SK-N-SH (cell line): ENCODE measurements at regions not wholly inside any gene's neighbourhood (a gene's known extent, or its start where the extent isn't known, plus 50 kb on each side); places are given as distances from the start of the nearest gene placed in this dataset.
"Not testable (repeated sequence)": the region's sequence is repeated elsewhere in the genome, so short reads cannot be mapped to it uniquely, and the experiment has no call there.

Experiments used
- CTCF ChIA-PET: fragments of 300-600, 350-600 bp; formaldehyde crosslinking; extraction: SDS; loops from one replicate; lab custom pipeline; 2021; lab: Yijun Ruan, JAX
- POLR2A ChIA-PET: fragments of 350-600 bp; sonication (Branson Sonifier 250); formaldehyde crosslinking; extraction: SDS; loops from one replicate; lab custom pipeline; 2020; ENCODE audit warnings: antibody characterized with exemption, inconsistent platforms; lab: Yijun Ruan, JAX
- DNase-seq: peaks from one replicate; pipeline ENCODE4 v3.0.0; 2012
- H2AFZ ChIP-seq: fragments of 200-600 bp; sonication (generic); 2 replicates; pipeline ENCODE4 v1.8.1; 2016; ENCODE audit warnings: antibody characterized with exemption, mild to moderate bottlenecking, low read depth
- H3F3A ChIP-seq: fragments of 200-600 bp; sonication (generic); replicated peaks from 2 replicates; pipeline ENCODE3; 2016; ENCODE audit warnings: antibody characterized with exemption, mild to moderate bottlenecking; ENCODE audit not compliant: insufficient read depth
- H3K27ac ChIP-seq, 2 experiments: fragments of 200-500 bp in 1 of 2; fragments of 200-600 bp in 1 of 2; sonication (Bioruptor generic) in 1 of 2; sonication (generic), shearing (Covaris generic) in 1 of 2; 2 replicates each; pipeline versions ENCODE4 v1.5.1 to v1.6.1; 2014 to 2016; ENCODE audit warnings: low read depth in 2 of 2, inconsistent platforms in 1 of 2, low read length in 1 of 2, mild to moderate bottlenecking in 1 of 2, mixed read lengths in 1 of 2
- H3K27me3 ChIP-seq: fragments of 200-600 bp; sonication (generic), shearing (Covaris generic); 2 replicates; pipeline ENCODE4 v1.6.1; 2016; ENCODE audit warnings: mixed run types; ENCODE audit not compliant: insufficient read depth
- H3K36me3 ChIP-seq, 2 experiments: fragments of 200-500 bp in 1 of 2; fragments of 200-600 bp in 1 of 2; sonication (Bioruptor generic) in 1 of 2; sonication (generic) in 1 of 2; replicated peaks in 1 of 2; 2 replicates each; pipeline versions ENCODE3 to v1.5.1; 2014 to 2016; ENCODE audit warnings: low read length in 1 of 2, mild to moderate bottlenecking in 1 of 2; ENCODE audit not compliant: insufficient read depth in 2 of 2, control insufficient read depth in 1 of 2
- H3K4me1 ChIP-seq, 2 experiments: fragments of 200-500 bp in 1 of 2; fragments of 200-600 bp in 1 of 2; sonication (Bioruptor generic) in 1 of 2; sonication (generic), shearing (Covaris generic) in 1 of 2; 2 replicates each; pipeline versions ENCODE4 v1.5.1 to v1.6.1; 2014 to 2016; ENCODE audit warnings: low read depth in 1 of 2, low read length in 1 of 2, mixed run types in 1 of 2; ENCODE audit not compliant: insufficient read depth in 2 of 2, control insufficient read depth in 1 of 2
- H3K4me2 ChIP-seq: fragments of 200-600 bp; sonication (generic), shearing (Covaris generic); 2 replicates; pipeline ENCODE4 v1.6.1; 2017; ENCODE audit warnings: mixed run types
- H3K4me3 ChIP-seq, 2 experiments: fragments of 200-500 bp in 1 of 2; fragments of 200-600 bp in 1 of 2; sonication (Bioruptor generic) in 1 of 2; sonication (generic), shearing (Covaris generic) in 1 of 2; 2 replicates each; pipeline versions ENCODE4 v1.5.1 to v1.8.1; 2014 to 2016; ENCODE audit warnings: low read depth in 2 of 2, inconsistent platforms in 1 of 2, low read length in 1 of 2, mild to moderate bottlenecking in 1 of 2, mixed read lengths in 1 of 2, moderate library complexity in 1 of 2
- H3K79me2 ChIP-seq: fragments of 200-600 bp; sonication (generic); 2 replicates; pipeline ENCODE4 v1.8.1; 2017; ENCODE audit warnings: mild to moderate bottlenecking; ENCODE audit not compliant: insufficient read depth
- H3K9ac ChIP-seq: fragments of 200-600 bp; sonication (generic); 2 replicates; pipeline ENCODE4 v1.6.1; 2017; ENCODE audit warnings: mixed run types
- H3K9me2 ChIP-seq: fragments of 200-600 bp; sonication (generic); 2 replicates; pipeline ENCODE4 v1.6.1; 2017; ENCODE audit warnings: mixed run types
- H3K9me3 ChIP-seq: fragments of 200-600 bp; sonication (generic); 2 replicates; pipeline ENCODE4 v1.6.1; 2017; ENCODE audit warnings: mixed run types, mild to moderate bottlenecking, moderate library complexity
- H4K20me1 ChIP-seq: fragments of 200-600 bp; sonication (generic); 2 replicates; pipeline ENCODE4 v1.6.1; 2017; ENCODE audit warnings: mild to moderate bottlenecking, mixed run types; ENCODE audit not compliant: insufficient read depth
- EZH2phosphoT487 ChIP-seq: fragments of 200-600 bp; sonication (generic); IDR thresholded peaks from 2 replicates; pipeline ENCODE4 v1.6.1; 2017; ENCODE audit warnings: low read depth, mixed run types, mild to moderate bottlenecking, antibody characterized with exemption, moderate library complexity, borderline replicate concordance
- FOSL2 ChIP-seq: IDR thresholded peaks from 2 replicates; pipeline ENCODE4 v1.4.0; 2012; ENCODE audit warnings: low read depth, mild to moderate bottlenecking, moderate library complexity, borderline replicate concordance
- FOXM1 ChIP-seq: IDR thresholded peaks from 2 replicates; pipeline ENCODE4 v1.4.0; 2012; ENCODE audit warnings: low read depth, mild to moderate bottlenecking
- PBX3 ChIP-seq: IDR thresholded peaks from 2 replicates; pipeline ENCODE4; 2012
- WGBS: methylation state at CpG from one replicate; pipeline ENCODE4 v1.1.6; 2017; ENCODE audit warnings: low lambda C conversion rate; 5-methylcytosine and 5-hydroxymethylcytosine counted together
- small RNA-seq, 7 experiments: library from RNA; depleted of rRNA; stranded (forward); fragments of <200 nt; gene quantifications; one replicate each; pipeline ENCODE3, GENCODE V24; 2012

- H3K4me3 ChIP-seq, DNase-seq, H3K9ac ChIP-seq, H3K27me3 ChIP-seq, H4K20me1 ChIP-seq, H3K9me2 ChIP-seq, H3K36me3 ChIP-seq, H3K79me2 ChIP-seq, H2AFZ ChIP-seq, H3K4me1 ChIP-seq, POLR2A ChIA-PET, CTCF ChIA-PET, H3K27ac ChIP-seq, H3K9me3 ChIP-seq, H3F3A ChIP-seq, H3K4me2 ChIP-seq: not testable (repeated sequence)
- 42% methylated on average over 16 of the region's 16 CpGs for WGBS
Observed at GRCh38 chrX:9411682-9412081, 53.2 kb upstream of the TBL1X start.

- WGBS = 53% methylated on average over 10 of the region's 10 CpGs
- no peaks in the 10 kb centered on the region for H3K36me3 ChIP-seq
- H3K79me2 ChIP-seq = no peaks in the 10 kb centered on the region
- H3K9me2 ChIP-seq = no peaks in the 10 kb centered on the region
- DNase-seq = no peak
- H3K27ac ChIP-seq = no peak overlapping the region
- H2AFZ ChIP-seq = no peak overlapping the region
- ChIA-PET POLR2A (no interaction called here), CTCF (no interaction called here)
- TF ChIP-seq EZH2phosphoT487 (no peak), FOXM1 (no peak), PBX3 (no peak), FOSL2 (no peak)
- H3K4me1 ChIP-seq = peaks cover 0 to 2% of the 10 kb centered on the region in 2 experiments; a peak in 1 of 4 replicates
- no peaks in the 10 kb centered on the region for H3K9me3 ChIP-seq
- H3K4me3 ChIP-seq = no peak overlapping the region
- no peak overlapping the region for H3K4me2 ChIP-seq
- no peaks in the 10 kb centered on the region for H4K20me1 ChIP-seq
- no peaks in the 10 kb centered on the region for H3F3A ChIP-seq
- H3K9ac ChIP-seq = no peak overlapping the region
- H3K27me3 ChIP-seq = no peaks in the 10 kb centered on the region; the same call in 1 of the 2 replicates
Observed at GRCh38 chrX:9414416-9414815, 50.4 kb upstream of the TBL1X start.

Small RNAs in the stretch of these regions (small RNA-seq; reads per million reads assigned to genes)
- gene AC119618.1 (0 reads per million in 7 experiments), gene RNA5SP499 (0 reads per million in 7 experiments)
